Dermis microvascular lymphatic vessel endothelial cell (primary cell): ENCODE measurements at regions not wholly inside any gene's neighbourhood (a gene's known extent, or its start where the extent isn't known, plus 50 kb on each side); places are given as distances from the start of the nearest gene placed in this dataset.
"Not testable (repeated sequence)": the region's sequence is repeated elsewhere in the genome, so short reads cannot be mapped to it uniquely, and the experiment has no call there.

Experiments used
- DNase-seq, 2 donors: peaks; one replicate each; pipeline versions ENCODE4 v3.0.0 to v3.0.0-alpha.2; 2010; ENCODE audit warnings: low read depth in 2 of 2

DNA sequence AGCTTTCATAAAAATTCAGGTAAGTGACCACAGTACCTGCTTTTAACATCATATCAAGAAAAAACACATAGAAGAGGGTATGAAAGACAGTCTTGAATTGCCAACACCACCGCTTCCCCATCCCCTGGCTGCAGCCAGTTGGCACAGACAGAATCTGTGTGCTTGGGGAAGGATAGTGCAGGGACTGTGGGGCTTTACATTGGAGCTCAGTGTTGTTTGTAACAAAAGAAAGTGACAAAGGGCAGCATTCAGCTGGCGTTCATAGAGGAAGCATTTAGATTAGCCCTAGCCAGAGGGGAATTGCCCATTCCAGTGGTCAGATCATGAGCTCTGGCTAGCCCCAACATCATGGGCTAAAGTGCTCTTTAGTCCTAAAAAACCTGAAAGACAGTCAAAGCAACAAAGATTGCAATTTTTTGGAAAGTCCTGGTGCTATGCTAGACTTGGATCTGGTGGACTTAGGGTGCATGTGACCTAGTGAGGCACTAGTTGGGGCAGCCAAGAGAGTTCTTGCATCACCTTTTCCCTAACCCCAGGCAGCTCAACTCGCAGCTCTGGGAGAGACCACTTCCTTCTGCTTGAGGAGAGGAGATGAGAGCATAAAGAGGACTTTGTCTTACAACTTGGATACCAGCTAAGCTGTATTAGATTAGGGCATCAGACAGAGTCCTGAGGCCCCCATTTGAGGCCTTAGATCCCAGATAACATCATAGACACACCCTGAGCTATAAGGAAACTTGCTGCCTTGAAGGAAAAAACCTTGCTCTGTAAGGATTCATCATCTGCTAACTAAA lies 1602.4 kb upstream of the ADGRL3 start:
- no peak for DNase-seq

DNA sequence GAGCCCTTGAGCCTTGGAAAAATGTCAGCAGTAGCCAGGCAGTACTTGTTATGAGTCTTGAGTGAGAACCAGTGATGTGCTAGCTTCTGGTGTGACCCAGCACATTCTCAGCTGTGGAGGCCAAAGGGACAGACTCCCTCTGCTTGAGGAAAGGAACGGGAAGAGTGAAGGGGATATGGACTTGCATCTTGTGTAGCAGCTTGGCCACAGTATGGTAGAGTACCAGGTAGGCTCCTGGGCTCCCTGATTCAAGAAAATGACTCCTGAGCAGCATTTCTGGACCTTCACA lies 1601.9 kb upstream of the ADGRL3 start:
- DNase-seq = no peak

DNA sequence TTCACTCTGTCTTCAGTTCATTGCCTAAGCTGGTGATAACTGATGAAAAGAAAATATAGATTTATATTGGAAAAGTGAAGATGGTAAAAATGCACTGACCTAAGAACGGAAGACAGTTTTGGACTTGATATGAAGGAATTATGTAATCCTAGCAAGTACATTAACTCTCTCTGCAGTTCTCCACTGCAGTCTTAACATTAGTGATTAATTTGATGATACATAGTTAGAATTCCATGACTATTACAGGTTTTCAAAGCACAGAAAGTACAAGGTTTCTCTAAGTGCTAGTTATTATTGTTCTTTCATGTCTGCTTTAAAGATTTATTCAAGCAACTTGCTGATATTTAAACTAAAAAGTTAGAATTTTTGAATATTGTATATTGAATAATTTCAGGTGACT lies 1591.7 kb upstream of the ADGRL3 start:
- no peak for DNase-seq

DNA sequence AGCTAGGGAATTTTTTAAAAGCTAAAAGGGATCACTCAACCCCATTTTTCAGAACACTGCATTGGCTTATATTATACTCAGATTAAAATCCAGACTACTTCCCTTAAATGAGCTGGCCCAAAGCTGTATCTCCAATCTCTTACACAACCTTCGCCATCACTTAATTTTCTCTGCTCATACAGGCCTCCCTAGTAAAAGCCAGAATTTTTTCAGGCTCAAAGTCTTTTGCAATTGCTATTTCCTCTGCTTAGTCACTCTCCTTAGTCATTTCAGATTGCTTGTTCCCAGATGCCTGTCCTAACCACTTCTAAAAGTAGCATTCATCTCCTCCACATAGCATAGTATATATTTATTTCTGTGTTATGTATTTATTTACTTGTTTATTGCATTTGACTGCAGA lies 1587.9 kb upstream of the ADGRL3 start:
- no peak for DNase-seq

DNA sequence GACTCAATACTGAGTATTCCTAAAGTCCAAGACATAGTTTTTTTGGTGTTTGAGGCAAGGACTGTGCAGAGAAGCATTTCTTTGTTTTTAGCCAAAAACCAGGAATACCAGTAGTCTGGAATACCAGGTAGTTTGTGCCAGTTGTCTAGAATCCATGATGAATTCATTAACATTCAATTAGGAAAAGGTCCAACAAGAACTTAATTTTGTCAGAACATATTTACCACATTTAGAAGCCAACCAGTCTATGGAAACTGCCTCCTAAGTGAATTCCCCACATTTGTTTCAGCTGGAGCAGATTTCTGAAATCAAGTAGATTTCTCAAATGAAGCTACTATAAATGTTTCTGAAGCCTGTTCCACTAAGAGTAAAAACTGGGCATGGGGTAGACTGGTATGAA lies 1584.8 kb upstream of the ADGRL3 start:
- DNase-seq = no peak

DNA sequence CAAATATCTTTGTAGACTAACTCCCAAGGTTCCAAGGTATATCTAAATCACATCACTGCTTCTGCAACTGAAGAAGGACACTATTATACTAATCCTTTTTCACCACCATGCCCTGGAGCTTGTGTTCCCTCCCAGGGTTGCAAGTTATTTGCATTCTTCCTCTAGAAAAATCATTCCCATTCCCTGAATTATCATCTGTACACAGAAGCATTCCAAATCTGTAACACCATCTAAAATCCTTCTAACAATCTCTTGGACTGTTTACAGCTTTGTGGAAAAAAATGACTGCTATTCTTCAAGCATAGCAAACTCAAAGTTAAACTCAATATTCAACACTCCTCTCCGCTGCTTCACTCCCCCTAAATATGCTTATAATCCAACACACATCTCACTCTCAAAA lies 1570.8 kb upstream of the ADGRL3 start:
- DNase-seq = no peak

DNA sequence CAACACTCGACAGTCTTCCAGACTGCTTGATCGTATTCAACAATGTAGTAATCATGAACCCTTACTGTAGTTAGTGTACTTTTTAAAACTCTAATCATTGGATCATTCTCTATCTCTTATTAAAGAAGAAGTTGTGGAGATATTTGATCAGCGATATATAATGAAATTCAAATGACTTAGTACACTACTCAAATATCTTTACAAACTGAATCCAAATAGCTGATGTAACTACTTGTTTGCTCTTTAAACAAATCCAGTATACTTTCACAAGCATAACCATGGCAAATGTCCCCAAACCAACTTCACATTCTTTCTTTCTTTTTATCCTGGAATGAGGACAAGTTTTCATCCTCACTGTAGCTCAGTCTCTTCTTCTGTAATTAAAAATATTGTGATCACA lies 1569.9 kb upstream of the ADGRL3 start:
- no peak for DNase-seq

DNA sequence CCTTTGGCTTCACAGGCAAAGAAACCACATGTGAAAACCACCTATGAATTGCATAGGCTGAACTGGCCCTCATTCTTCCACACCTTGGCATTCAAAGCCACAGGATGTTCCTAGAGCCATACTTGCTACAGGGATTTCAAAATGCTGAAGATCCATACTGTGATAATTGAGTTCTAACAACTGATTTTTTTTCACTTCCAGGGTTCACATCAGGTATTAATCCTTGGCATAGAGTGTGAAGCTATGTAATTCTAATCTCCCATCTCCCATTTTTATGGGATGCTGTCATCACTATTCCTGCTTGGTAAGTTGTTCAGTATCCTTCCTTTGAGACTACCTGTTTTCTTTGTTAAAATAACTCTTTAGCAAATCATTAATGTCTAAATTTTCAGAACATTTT lies 1569.2 kb upstream of the ADGRL3 start:
- DNase-seq = no peak

DNA sequence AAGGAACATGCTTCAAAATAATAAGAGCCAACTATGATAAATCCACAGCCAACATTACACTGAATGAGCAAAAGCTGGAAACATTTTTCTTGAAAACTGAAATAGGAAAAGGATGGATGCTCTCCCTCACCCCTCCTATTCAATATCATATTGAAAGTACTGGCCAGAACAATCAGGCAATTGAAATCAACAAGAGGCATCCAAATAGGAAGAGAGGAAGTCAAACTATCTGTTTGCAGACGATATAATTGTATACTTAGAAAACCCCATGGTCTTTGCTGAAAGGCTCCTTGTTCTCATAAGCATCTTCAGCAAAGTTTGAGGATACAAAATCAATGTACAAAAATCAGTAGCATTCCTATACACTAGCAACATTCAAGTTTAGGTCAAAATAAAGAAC lies 1562.5 kb upstream of the ADGRL3 start:
- no peak for DNase-seq

DNA sequence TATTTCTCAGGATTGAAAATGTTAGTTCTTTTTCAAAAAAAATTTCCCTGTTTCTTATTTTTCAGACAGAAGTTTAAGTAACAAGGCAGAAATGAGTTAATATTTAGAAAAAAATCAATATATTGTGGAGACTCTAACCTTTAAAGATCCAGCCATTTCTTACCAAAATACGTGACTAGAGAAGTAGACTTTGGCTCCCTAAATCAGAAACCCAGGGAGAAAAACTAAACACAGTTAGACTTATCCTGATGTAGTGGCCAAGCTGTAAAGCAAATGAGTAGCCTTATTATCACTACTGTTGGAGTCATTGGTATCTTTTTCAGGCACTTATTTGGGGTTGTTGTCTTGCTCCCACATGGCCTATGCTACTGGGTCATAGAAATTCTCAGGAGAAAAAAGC lies 1556.4 kb upstream of the ADGRL3 start:
- no peak for DNase-seq

DNA sequence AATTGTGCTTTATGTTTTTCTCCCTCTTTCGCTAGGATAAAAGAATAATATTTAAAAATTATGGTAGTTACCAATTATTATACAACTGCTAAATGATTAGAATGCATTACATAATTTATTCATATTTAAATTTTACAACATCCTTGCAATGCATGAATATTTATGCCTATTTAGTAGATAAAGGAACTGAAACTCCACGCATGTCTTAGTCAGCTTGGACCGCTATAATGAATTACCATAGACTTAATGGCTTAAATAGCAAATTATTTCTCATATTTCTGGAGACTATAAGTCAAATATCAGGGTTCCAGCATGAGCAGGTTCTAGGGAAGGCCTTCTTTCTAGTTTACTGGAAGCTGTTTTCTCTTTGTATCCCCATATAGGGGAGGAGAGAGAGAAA lies 1555.4 kb upstream of the ADGRL3 start:
- no peak for DNase-seq

DNA sequence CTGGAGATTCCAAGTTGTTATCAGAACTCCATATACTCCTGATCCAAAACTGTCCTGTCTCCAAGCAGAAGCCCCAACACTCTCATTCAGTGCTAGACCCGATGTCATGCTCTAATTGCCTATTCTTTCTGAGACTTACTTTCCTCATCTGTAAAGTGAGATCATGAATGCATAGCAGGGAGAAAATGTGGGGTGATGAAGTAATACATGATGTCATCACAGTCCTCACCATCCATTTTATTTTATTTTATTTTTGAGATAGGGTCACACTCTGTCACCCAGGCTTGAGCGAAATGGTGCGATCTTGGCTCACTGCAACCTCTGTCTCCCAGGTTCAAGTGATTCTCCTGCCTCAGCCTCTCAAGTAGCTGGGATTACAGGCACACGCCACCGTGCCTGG lies 1554.0 kb upstream of the ADGRL3 start:
- DNase-seq = no peak

DNA sequence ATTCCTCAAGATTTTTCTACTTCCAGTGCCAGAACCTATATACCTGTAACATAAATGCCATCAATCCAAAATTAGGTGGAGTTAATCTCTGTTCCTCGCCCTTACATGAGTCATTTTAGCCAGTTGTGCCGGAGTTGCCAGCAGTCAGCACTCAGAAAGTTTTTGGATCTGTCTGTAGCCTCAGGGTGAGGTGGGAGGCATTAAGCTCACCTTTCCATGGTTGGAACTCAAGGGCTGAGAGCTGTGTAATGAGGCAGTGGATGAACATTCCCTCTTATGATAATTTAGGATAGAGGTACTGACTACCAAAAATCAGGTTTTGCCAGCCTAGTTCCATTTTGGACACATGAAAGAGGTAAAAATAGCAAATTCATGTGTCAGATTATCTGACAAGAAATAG lies 1553.1 kb upstream of the ADGRL3 start:
- DNase-seq = no peak

DNA sequence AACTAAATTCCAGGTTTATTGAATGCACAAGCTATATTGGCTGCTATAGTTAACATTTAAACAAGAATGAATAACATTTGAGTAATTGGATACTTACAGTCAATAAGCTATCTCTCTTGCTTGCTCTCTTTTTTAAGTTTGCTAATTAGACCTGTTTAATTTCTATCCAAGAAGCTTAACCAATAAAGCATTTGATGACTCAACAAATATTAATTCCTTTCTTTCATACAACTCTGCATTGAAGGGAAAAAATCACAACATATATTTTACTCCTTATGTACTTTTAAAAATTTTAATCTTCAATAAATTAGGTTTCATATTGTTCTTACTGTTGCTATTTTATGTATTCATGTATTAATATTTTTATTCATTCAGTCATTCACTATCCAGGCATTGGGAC lies 1552.6 kb upstream of the ADGRL3 start:
- no peak for DNase-seq

DNA sequence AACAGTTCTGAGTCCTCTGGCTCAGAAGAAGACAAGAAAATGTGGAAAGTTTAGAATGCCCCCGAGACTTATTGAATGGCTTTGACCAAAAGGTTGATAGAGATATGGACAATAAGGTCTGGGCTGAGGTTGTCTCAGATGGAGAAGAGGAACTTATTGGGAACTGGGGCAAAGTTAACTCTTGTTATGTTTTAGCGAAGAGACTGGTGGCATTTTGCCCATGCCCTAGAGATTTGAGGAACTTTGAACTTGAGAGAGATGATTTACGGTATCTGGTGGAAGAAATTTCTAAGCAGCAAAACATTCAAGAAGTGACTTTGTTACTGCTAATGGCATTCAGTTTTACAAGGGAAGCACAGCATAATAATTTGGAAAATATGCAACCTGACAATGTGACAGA lies 1549.3 kb upstream of the ADGRL3 start:
- no peak for DNase-seq

DNA sequence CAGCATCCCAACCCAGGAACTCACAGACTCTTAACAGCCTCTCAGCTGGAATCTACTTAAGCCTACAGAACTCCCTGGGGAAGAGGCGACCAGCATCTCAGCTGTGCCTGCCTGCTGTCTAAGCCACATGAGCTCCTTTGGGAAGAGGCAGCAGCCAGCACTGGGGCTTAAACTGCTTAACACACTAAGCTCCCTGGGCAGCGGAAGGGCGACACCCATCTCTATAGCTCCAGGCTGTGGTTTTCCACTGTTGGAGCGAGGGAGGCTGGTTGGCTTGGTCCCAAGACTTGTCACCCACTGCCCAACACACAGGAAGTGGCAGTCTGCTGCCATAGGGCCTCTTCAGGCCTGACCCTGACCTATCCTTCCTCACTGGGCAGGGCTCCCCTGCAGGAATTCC lies 1544.1 kb upstream of the ADGRL3 start:
- no peak for DNase-seq

DNA sequence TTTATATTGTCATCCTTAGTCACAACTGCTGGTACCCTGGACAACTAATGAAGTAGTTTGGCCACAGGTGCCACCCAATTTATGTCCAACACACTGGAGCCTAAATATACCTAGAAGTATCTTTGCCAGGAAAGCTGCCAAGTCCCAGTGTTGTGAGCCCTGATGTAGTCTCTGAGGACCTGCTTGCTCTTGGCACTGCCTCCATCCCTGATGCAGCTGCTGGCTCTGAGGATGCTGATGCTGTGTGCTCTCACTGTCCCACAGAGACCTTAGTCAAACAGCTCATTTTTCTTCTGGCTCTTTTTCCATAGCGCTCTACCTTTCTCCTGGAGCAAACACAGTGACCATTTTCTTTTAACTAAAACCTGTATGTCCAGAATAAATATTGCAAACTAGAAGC lies 1535.4 kb upstream of the ADGRL3 start:
- no peak for DNase-seq

DNA sequence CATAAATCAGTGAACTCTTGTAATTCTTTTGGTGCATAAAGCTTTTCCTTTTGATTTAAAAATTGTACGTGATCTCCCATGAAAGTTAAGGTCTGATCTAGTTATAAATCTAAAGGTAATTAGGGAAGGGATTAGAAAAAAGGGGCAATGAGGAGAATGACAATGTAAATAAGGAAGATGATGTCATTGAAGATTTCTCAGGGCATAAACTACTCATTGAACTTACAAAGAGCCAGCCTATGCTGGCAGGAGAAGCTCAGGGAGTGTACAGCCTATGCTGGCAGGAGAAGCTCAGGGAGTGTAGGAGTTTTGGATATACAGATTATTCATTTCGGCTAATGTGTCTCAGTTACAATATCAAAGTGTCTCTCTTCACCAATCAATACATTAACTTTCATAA lies 1533.5 kb upstream of the ADGRL3 start:
- no peak for DNase-seq

DNA sequence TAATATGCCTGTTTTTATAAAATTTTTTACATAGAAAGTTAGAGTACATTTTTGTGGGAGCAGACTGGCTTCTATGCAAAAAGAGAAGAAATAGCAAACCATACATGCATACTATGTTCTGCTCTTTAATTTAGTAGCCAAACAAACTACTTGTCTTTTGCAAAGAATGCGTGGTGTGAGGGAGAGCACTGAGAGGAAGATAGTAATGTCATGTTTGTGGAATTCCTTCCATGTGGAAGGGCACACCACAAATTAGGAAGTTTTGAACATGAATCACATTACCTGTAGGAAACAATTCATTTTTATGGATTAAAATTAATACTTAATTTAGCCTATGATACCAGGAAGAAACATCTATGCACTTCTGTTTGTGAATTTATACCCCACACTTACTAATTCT lies 1529.1 kb upstream of the ADGRL3 start:
- DNase-seq = no peak

DNA sequence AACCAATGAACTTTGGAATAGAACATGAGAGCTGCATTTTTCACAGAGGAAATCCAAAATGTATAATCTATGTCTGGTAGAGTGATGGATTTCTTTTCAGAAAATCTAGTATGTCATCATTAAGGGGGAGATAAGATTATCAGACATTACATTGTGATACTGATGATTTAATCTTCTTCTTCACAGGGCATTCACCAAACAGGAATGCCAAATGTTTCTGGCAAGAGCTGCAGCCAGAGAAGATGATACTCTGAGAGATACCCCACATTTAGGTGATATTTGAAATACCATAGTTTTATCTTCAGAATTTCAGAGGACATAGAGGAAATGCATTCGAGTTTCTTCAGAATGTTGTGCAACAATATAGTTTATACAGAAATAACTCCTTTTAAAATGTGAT lies 1523.7 kb upstream of the ADGRL3 start:
- no peak for DNase-seq

DNA sequence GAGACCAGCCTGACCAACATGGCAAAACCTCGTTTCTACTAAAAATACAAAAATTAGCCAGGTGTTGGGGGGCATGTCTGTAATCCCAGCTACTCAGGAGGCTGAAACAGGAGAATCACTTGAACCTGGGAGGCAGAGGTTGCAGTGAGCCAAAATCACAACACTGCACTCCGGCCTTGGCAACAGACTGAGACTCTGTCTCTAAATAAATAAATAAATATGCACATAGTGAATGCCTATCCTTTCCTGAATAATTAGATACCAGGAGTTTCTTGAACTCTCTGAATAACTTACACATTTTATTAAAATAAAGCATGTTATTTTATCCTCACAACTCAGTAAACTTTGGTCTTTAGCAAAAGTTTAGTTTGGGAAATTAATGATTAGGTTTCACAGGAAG lies 1523.1 kb upstream of the ADGRL3 start:
- DNase-seq = not testable (repeated sequence)

DNA sequence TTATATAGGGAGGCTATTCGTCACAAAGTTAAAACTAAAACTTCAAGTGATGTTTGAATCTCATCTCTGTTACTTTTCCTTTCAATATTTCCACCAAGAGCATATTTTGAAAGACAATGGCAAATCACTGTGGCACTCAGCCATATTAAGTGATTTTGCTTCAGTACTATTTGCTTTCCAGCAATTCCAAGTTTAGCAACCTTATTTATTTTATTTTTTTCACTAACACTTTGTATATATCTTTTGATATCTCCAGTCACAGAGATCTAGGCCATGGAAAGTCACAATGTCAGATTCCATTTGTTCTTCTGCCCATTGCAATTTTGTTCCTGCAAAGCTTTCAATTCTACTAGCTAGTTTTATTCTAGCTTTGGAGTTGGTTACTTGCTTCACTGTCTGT lies 1514.5 kb upstream of the ADGRL3 start:
- no peak for DNase-seq

DNA sequence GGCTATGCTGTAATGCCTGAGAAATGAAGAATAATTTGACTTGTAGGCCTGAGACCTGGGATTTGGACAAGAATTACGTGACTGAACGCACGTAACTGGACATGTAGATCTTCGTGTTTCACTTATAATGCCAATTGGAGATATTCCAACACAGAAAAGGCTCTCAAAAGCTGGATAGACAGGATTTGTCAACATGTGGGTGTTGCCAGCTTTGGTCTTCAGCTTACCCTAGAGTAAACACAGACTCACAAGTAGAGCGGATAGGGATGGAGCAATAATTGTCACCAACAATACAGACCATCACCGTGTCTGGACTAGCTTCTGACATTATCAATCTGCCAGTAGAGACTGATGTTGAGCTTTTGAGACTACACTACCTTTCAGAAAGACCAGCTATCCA lies 1511.0 kb upstream of the ADGRL3 start:
- no peak for DNase-seq

DNA sequence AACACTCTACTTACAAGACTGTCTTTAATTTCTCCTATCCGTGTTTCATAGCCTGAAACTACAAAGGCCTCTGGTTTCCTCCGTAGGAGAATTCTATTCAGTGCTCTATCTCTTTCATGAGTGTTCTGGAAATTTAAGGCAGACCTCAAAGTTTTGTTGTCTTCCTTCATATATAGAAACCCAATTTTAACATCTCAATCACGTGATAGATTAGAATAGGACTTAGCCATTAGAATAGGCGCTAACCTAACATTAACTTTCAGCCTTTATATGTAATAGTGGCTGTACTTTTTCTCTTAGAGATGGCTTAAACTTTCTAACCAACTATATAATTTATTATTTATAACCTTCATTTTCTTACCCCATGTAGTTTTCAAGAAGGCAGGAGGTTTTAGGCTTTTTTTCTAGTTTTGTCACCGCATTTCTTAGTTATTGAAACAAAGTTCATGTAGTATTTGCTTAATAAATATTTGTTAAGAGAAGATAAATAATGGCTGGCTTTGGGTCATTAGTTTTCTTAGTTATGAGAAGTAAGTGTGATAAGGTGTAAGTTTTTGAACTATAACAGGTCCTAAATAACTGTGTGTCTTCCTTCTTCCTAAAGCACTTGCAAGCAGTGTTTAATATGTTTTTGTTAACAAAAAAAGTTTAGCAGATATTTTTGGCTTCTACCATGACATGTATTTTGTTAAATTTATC lies 1504.6 kb upstream of the ADGRL3 start:
- no peak for DNase-seq
